ENCODE measurements at regions not wholly inside any gene's neighbourhood (a gene's known extent, or its start where the extent isn't known, plus 50 kb on each side); places are given as distances from the start of the nearest gene placed in this dataset.

GRCh38 chr1:232521660-232522059 lies 108.3 kb downstream of the SIPA1L2 start:
- TF ChIP-seq CEBPB (IDR thresholded peaks at IDR 0.05; ENCODE audit: low read depth, low read length) (no peak), RAD21 (IDR thresholded peaks at IDR 0.05; ENCODE audit: low read length) (no peak), CTCF (conservative IDR thresholded peaks at IDR 0.05; ENCODE audit: low read depth, low read length) (no peak), POLR2A (IDR thresholded peaks at IDR 0.05; ENCODE audit: low read depth, low read length) (no peak), MAZ (IDR thresholded peaks at IDR 0.05; ENCODE audit: borderline replicate concordance, low read depth, low read length) (no peak), CHD1 (IDR thresholded peaks at IDR 0.05; ENCODE audit: low read depth, low read length) (no peak), BHLHE40 (IDR thresholded peaks at IDR 0.05; ENCODE audit: low read depth, low read length) (no peak), ELK1 (IDR thresholded peaks at IDR 0.05; ENCODE audit: borderline replicate concordance, low read depth, low read length) (no peak)

Measured in IMR-90 (cell line).